Retinal pigment epithelial cell (primary cell): ENCODE measurements at regions not wholly inside any gene's neighbourhood (a gene's known extent, or its start where the extent isn't known, plus 50 kb on each side); places are given as distances from the start of the nearest gene placed in this dataset.

Experiments used
- DNase-seq: peaks from one replicate; pipeline ENCODE4 v3.0.0-alpha.2; 2010; ENCODE audit warnings: low read depth
- H3K4me3 ChIP-seq: 2 replicates; pipeline ENCODE4 v1.5.1; 2011; ENCODE audit warnings: mild to moderate bottlenecking, low read length, control low read depth, moderate library complexity
- TF ChIP-seq, protein P1 (sequence below): conservative IDR thresholded peaks from 2 replicates; pipeline ENCODE4 v1.5.1; 2011; ENCODE audit warnings: low read depth, low read length, control low read depth, inconsistent platforms

DNA sequence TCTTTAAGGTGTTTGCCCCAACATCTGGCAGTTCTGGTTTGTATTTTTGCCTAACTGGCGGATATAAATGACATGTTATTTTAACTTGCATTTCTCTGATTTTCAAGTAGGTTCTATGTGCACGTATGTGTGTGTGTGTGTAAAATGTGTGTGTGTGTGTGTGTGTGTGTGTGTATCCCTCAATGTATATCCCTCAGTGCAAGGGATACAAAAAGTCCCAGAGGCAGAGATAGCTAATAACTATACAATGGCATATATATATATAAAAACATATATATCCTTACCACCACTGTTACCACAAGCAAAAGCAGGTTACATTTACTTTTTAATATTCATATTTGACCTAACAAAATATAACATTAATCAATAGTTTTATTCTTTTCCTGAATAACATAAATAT lies 95.0 kb upstream of the NR5A2 start:
- H3K4me3 ChIP-seq = no peak overlapping the region
- TF ChIP-seq, protein P1, sequence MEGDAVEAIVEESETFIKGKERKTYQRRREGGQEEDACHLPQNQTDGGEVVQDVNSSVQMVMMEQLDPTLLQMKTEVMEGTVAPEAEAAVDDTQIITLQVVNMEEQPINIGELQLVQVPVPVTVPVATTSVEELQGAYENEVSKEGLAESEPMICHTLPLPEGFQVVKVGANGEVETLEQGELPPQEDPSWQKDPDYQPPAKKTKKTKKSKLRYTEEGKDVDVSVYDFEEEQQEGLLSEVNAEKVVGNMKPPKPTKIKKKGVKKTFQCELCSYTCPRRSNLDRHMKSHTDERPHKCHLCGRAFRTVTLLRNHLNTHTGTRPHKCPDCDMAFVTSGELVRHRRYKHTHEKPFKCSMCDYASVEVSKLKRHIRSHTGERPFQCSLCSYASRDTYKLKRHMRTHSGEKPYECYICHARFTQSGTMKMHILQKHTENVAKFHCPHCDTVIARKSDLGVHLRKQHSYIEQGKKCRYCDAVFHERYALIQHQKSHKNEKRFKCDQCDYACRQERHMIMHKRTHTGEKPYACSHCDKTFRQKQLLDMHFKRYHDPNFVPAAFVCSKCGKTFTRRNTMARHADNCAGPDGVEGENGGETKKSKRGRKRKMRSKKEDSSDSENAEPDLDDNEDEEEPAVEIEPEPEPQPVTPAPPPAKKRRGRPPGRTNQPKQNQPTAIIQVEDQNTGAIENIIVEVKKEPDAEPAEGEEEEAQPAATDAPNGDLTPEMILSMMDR = no peak
- DNase-seq = no peak

GRCh38 chr1:199936441-199936840 lies 91.1 kb upstream of the NR5A2 start:
- H3K4me3 ChIP-seq = no peak overlapping the region
- TF ChIP-seq, protein P1 = no peak
- DNase-seq = no peak

DNA sequence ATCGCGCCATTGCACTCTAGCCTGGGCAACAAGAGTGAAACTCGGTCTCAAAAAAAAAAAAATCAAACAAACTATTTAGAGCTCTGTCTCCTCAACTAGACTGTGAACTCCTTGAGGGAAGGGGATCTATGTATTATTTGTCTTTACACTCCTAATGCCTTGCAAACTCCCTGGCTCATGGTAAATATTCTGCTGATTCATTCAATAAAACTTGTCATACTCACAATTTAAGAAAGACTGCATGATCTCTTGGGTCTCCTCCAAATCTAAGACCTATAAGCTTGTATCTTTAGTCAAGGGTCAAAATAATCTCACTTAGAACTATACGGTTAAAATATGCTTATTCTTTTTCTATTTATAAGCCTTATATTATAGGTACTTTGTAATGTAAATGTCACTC lies 90.3 kb upstream of the NR5A2 start:
- DNase-seq = no peak
- no peak overlapping the region for H3K4me3 ChIP-seq
- TF ChIP-seq, protein P1 = no peak

- TF ChIP-seq, protein P1 = no peak
Observed at GRCh38 chr1:199937661-199938060, 89.8 kb upstream of the NR5A2 start.

DNA sequence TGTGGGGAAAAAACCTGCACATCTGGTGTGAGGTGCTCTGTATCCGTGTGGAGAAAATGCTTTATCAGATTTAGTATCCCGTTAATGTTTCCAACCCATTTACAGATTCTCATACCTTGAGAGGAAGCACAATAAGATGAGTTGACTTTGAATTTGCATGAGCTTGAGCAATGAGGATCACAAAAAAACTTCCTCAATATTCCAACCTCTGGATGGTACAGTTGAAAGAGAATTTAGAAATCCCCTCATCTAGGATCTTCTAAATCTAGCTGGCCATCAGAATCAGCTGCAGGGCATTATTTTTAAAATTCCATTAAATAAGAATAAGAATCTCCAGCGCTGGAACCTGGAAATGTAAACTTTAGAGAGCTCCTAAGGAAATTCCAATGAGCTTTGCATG lies 82.5 kb upstream of the NR5A2 start:
- no peak overlapping the region for H3K4me3 ChIP-seq
- DNase-seq = no peak
- TF ChIP-seq, protein P1 = no peak

More at GRCh38 chr1:199937661-199938060, 89.8 kb upstream of the NR5A2 start:
- no peak for DNase-seq
- no peak overlapping the region for H3K4me3 ChIP-seq

- peak; percentile 39 for DNase-seq
- TF ChIP-seq, protein P1 = no peak
- H3K4me3 ChIP-seq = no peak overlapping the region
Observed at GRCh38 chr1:199945591-199945990, 81.9 kb upstream of the NR5A2 start.

DNA sequence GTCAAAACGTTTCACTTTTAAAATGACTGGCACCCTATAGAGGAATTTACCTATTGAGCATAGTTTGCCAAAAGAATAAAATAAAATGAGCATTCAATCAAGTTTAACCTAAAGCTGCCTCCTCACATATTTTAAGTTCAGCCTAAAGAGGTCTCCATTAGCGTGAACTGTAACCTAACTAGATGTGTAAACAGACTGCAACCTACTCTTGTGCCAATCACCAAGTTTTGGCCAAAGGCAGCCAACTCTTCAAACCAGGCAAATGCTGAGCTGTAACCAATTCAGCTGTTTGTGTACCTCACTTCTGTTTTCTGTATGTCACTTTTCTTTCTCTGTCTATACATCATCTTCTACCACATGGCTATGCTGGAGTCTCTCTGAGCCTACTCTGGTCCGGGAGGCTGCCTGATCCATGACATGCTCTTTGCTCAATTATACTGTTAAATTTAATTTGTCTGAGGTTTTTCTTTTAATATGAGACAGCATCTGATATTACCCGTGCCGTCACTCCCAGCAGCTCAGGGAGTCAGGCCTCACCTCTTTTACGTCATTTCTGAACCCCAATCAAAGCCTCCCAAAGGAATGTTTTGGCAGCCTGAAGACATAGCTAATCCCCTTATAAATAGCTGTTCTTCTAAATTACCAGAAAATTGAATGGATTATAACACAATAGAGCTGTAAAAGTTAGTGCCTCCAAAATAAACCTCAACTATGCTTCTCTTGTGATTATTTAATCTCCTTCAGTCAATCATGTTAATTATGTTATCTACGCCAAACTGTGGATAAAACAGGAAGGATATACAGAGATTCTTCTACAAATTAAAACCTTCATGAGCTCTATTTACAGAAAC lies 81.0 kb upstream of the NR5A2 start:
- H3K4me3 ChIP-seq = no peak overlapping the region
- peak; percentile 97 for DNase-seq
- TF ChIP-seq, protein P1 = no peak
